SK-N-SH (cell line): ENCODE measurements at regions not wholly inside any gene's neighbourhood (a gene's known extent, or its start where the extent isn't known, plus 50 kb on each side); places are given as distances from the start of the nearest gene placed in this dataset.
"Not testable (repeated sequence)": the region's sequence is repeated elsewhere in the genome, so short reads cannot be mapped to it uniquely, and the experiment has no call there.

Experiments
- CTCF ChIA-PET: fragments of 300-600, 350-600 bp; formaldehyde crosslinking; extraction: SDS; loops from one replicate; lab custom pipeline; 2021; lab: Yijun Ruan, JAX
- POLR2A ChIA-PET: fragments of 350-600 bp; sonication (Branson Sonifier 250); formaldehyde crosslinking; extraction: SDS; loops from one replicate; lab custom pipeline; 2020; ENCODE audit warnings: antibody characterized with exemption, inconsistent platforms; lab: Yijun Ruan, JAX
- DNase-seq: peaks from one replicate; pipeline ENCODE4 v3.0.0; 2012
- H2AFZ ChIP-seq: fragments of 200-600 bp; sonication (generic); 2 replicates; pipeline ENCODE4 v1.8.1; 2016; ENCODE audit warnings: antibody characterized with exemption, mild to moderate bottlenecking, low read depth
- H3F3A ChIP-seq: fragments of 200-600 bp; sonication (generic); replicated peaks from 2 replicates; pipeline ENCODE3; 2016; ENCODE audit warnings: antibody characterized with exemption, mild to moderate bottlenecking; ENCODE audit not compliant: insufficient read depth
- H3K27ac ChIP-seq, 2 experiments: fragments of 200-500 bp in 1 of 2; fragments of 200-600 bp in 1 of 2; sonication (Bioruptor generic) in 1 of 2; sonication (generic), shearing (Covaris generic) in 1 of 2; 2 replicates each; pipeline versions ENCODE4 v1.5.1 to v1.6.1; 2014 to 2016; ENCODE audit warnings: low read depth in 2 of 2, inconsistent platforms in 1 of 2, low read length in 1 of 2, mild to moderate bottlenecking in 1 of 2, mixed read lengths in 1 of 2
- H3K27me3 ChIP-seq: fragments of 200-600 bp; sonication (generic), shearing (Covaris generic); 2 replicates; pipeline ENCODE4 v1.6.1; 2016; ENCODE audit warnings: mixed run types; ENCODE audit not compliant: insufficient read depth
- H3K36me3 ChIP-seq, 2 experiments: fragments of 200-500 bp in 1 of 2; fragments of 200-600 bp in 1 of 2; sonication (Bioruptor generic) in 1 of 2; sonication (generic) in 1 of 2; replicated peaks in 1 of 2; 2 replicates each; pipeline versions ENCODE3 to v1.5.1; 2014 to 2016; ENCODE audit warnings: low read length in 1 of 2, mild to moderate bottlenecking in 1 of 2; ENCODE audit not compliant: insufficient read depth in 2 of 2, control insufficient read depth in 1 of 2
- H3K4me1 ChIP-seq, 2 experiments: fragments of 200-500 bp in 1 of 2; fragments of 200-600 bp in 1 of 2; sonication (Bioruptor generic) in 1 of 2; sonication (generic), shearing (Covaris generic) in 1 of 2; 2 replicates each; pipeline versions ENCODE4 v1.5.1 to v1.6.1; 2014 to 2016; ENCODE audit warnings: low read depth in 1 of 2, low read length in 1 of 2, mixed run types in 1 of 2; ENCODE audit not compliant: insufficient read depth in 2 of 2, control insufficient read depth in 1 of 2
- H3K4me2 ChIP-seq: fragments of 200-600 bp; sonication (generic), shearing (Covaris generic); 2 replicates; pipeline ENCODE4 v1.6.1; 2017; ENCODE audit warnings: mixed run types
- H3K4me3 ChIP-seq, 2 experiments: fragments of 200-500 bp in 1 of 2; fragments of 200-600 bp in 1 of 2; sonication (Bioruptor generic) in 1 of 2; sonication (generic), shearing (Covaris generic) in 1 of 2; 2 replicates each; pipeline versions ENCODE4 v1.5.1 to v1.8.1; 2014 to 2016; ENCODE audit warnings: low read depth in 2 of 2, inconsistent platforms in 1 of 2, low read length in 1 of 2, mild to moderate bottlenecking in 1 of 2, mixed read lengths in 1 of 2, moderate library complexity in 1 of 2
- H3K79me2 ChIP-seq: fragments of 200-600 bp; sonication (generic); 2 replicates; pipeline ENCODE4 v1.8.1; 2017; ENCODE audit warnings: mild to moderate bottlenecking; ENCODE audit not compliant: insufficient read depth
- H3K9ac ChIP-seq: fragments of 200-600 bp; sonication (generic); 2 replicates; pipeline ENCODE4 v1.6.1; 2017; ENCODE audit warnings: mixed run types
- H3K9me2 ChIP-seq: fragments of 200-600 bp; sonication (generic); 2 replicates; pipeline ENCODE4 v1.6.1; 2017; ENCODE audit warnings: mixed run types
- H3K9me3 ChIP-seq: fragments of 200-600 bp; sonication (generic); 2 replicates; pipeline ENCODE4 v1.6.1; 2017; ENCODE audit warnings: mixed run types, mild to moderate bottlenecking, moderate library complexity
- H4K20me1 ChIP-seq: fragments of 200-600 bp; sonication (generic); 2 replicates; pipeline ENCODE4 v1.6.1; 2017; ENCODE audit warnings: mild to moderate bottlenecking, mixed run types; ENCODE audit not compliant: insufficient read depth
- CHD2 ChIP-seq: fragments of 150-350 bp; IDR thresholded peaks from 2 replicates; pipeline ENCODE4 v1.6.1; 2018; ENCODE audit warnings: low read length; ENCODE audit not compliant: partially characterized antibody
- ELF1 ChIP-seq: IDR thresholded peaks from 2 replicates; pipeline ENCODE4 v1.4.0; 2012
- EP300 ChIP-seq, 2 experiments: IDR thresholded peaks; 2 replicates each; pipeline versions ENCODE4 v1.4.0 to v1.6.1; 2012; ENCODE audit warnings: borderline replicate concordance in 1 of 2, low read depth in 1 of 2, low read length in 1 of 2
- FOSL2 ChIP-seq: IDR thresholded peaks from 2 replicates; pipeline ENCODE4 v1.4.0; 2012; ENCODE audit warnings: low read depth, mild to moderate bottlenecking, moderate library complexity, borderline replicate concordance
- FOXJ3 ChIP-seq: sonication (generic); formaldehyde crosslinking; IDR thresholded peaks from 2 replicates; pipeline ENCODE4 v1.5.1; 2020; ENCODE audit warnings: mild to moderate bottlenecking, missing genetic modification reagents
- JUND ChIP-seq: IDR thresholded peaks from 2 replicates; pipeline ENCODE4 v1.4.0; 2012
- MXI1 ChIP-seq: IDR thresholded peaks from 2 replicates; pipeline ENCODE4 v1.6.1; 2012; ENCODE audit warnings: mild to moderate bottlenecking, low read depth, low read length, improper control_type of control experiment
- NFIC ChIP-seq: IDR thresholded peaks from 2 replicates; pipeline ENCODE4 v1.4.0; 2012; ENCODE audit warnings: borderline replicate concordance
- NRF1 ChIP-seq: IDR thresholded peaks from 2 replicates; pipeline ENCODE4 v1.6.1; 2012; ENCODE audit warnings: low read depth, mild to moderate bottlenecking, low read length
- POLR2AphosphoS5 ChIP-seq: IDR thresholded peaks from 2 replicates; pipeline ENCODE4 v1.6.1; 2012; ENCODE audit warnings: low read depth, low read length
- RAD21 ChIP-seq: IDR thresholded peaks from 2 replicates; pipeline ENCODE4 v1.6.1; 2012; ENCODE audit warnings: mild to moderate bottlenecking, low read length
- REST ChIP-seq: IDR thresholded peaks from 2 replicates; pipeline ENCODE4 v1.6.1; 2012; ENCODE audit warnings: mild to moderate bottlenecking, low read depth, low read length, moderate library complexity
- RXRA ChIP-seq: IDR thresholded peaks from 2 replicates; pipeline ENCODE4 v1.4.0; 2012; ENCODE audit warnings: low read depth, mild to moderate bottlenecking, borderline replicate concordance
- YY1 ChIP-seq: IDR thresholded peaks from 2 replicates; pipeline ENCODE4 v1.4.0; 2012; ENCODE audit warnings: low read depth, mild to moderate bottlenecking
- WGBS: methylation state at CpG from one replicate; pipeline ENCODE4 v1.1.6; 2017; ENCODE audit warnings: low lambda C conversion rate; 5-methylcytosine and 5-hydroxymethylcytosine counted together
- TF ChIP-seq, protein P1 (sequence below): IDR thresholded peaks from 2 replicates; pipeline ENCODE4; 2012
- TF ChIP-seq, protein P2 (sequence below): IDR thresholded peaks from 2 replicates; pipeline ENCODE4 v1.4.0; 2012; ENCODE audit warnings: low read depth
- TF ChIP-seq, protein P3 (sequence below): IDR thresholded peaks from 2 replicates; pipeline ENCODE4 v1.4.0; 2012; ENCODE audit warnings: low read depth, borderline replicate concordance

DNA sequence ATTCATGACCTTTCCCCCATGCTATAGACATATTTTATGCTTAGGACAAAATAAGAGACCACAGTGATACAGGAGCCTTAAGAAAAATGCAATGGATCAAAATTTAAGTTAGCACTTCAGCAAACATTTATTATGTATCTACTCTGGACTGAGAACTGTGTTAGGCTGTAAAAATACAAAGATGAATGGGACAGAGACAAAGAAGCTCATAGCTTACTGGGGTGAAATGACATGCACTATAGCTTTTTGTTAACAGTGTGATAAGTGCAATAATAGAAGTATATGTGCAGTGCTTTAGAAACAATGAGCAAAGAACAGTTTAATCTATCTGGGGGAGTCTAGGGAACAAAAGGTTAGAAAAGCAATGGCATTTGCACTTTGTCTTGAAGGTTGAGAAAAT lies 1543.1 kb downstream of the FAM181B start:
- no peaks in the 10 kb centered on the region for H3K9me2 ChIP-seq
- H2AFZ ChIP-seq: no peak overlapping the region
- no peak overlapping the region for H3K4me3 ChIP-seq
- CTCF ChIA-PET: no interaction called here
- no peaks in the 10 kb centered on the region for H3K4me1 ChIP-seq
- no peaks in the 10 kb centered on the region for H3F3A ChIP-seq
- no peak overlapping the region for H3K9ac ChIP-seq
- H3K4me2 ChIP-seq: no peak overlapping the region
- H3K27ac ChIP-seq: no peak overlapping the region
- no peaks in the 10 kb centered on the region for H3K27me3 ChIP-seq
- no peak for DNase-seq
- POLR2A ChIA-PET: no interaction called here
- no peaks in the 10 kb centered on the region for H3K9me3 ChIP-seq
- TF ChIP-seq FOXJ3: no peak
- TF ChIP-seq POLR2AphosphoS5: no peak
- TF ChIP-seq ELF1: no peak
- TF ChIP-seq, protein P1, sequence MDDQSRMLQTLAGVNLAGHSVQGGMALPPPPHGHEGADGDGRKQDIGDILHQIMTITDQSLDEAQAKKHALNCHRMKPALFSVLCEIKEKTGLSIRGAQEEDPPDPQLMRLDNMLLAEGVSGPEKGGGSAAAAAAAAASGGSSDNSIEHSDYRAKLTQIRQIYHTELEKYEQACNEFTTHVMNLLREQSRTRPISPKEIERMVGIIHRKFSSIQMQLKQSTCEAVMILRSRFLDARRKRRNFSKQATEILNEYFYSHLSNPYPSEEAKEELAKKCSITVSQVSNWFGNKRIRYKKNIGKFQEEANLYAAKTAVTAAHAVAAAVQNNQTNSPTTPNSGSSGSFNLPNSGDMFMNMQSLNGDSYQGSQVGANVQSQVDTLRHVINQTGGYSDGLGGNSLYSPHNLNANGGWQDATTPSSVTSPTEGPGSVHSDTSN: no peak
- TF ChIP-seq CHD2: no peak
- TF ChIP-seq YY1: no peak
- TF ChIP-seq, all 33 proteins: peak for 0
- no peaks in the 10 kb centered on the region for H3K79me2 ChIP-seq
- H3K36me3 ChIP-seq: no peaks in the 10 kb centered on the region
- H4K20me1 ChIP-seq: no peaks in the 10 kb centered on the region

GRCh38 chr11:81187033-81187432 lies 1546.6 kb downstream of the FAM181B start:
- CTCF ChIA-PET, H3F3A ChIP-seq, H3K27ac ChIP-seq, H3K4me2 ChIP-seq, H3K79me2 ChIP-seq, H4K20me1 ChIP-seq, H2AFZ ChIP-seq, H3K9ac ChIP-seq, DNase-seq, POLR2A ChIA-PET, H3K36me3 ChIP-seq, H3K9me2 ChIP-seq, H3K4me1 ChIP-seq, H3K4me3 ChIP-seq, H3K27me3 ChIP-seq, H3K9me3 ChIP-seq: not testable (repeated sequence)
- WGBS: 32% methylated on average over 5 of the region's 7 CpGs

DNA sequence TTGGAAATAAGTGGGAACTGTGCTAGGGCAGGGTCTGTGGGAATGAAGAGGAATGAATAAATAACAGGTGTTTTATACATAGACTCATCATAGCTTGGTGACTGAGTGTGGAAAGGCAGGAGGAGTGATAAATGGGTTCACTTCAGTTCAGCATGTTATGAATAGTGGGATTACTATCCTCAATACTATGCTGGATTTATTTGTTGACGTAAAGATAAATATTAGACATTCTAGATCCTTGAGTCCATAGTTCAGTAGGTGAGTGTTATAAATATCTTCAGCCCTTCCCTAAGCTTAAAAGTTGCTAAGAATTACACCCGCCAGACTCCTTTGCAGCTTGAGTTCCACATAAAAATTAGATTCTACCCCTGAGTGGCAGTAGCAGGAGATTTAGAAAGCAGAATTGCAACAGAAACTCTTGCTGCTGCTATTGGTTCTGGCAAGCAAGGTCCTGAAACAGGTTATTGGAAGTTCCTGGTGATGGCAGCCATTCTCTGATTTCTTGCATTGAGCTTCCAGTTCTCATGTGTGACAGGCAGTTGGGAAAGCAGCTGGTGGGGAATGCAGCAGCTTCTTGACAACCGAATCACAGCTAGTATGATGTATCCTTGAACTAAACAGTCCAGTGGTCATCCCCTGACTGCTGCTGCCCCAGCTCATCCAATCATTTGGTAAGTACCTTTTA lies 1558.9 kb downstream of the FAM181B start:
- no peak for DNase-seq
- no peaks in the 10 kb centered on the region for H3K36me3 ChIP-seq
- no peaks in the 10 kb centered on the region for H3K79me2 ChIP-seq
- no peaks in the 10 kb centered on the region for H3F3A ChIP-seq
- no peak overlapping the region for H3K4me3 ChIP-seq
- no peaks in the 10 kb centered on the region for H4K20me1 ChIP-seq
- no peak overlapping the region for H3K4me2 ChIP-seq
- CTCF ChIA-PET: no interaction called here
- no peaks in the 10 kb centered on the region for H3K27me3 ChIP-seq
- H3K27ac ChIP-seq: no peak overlapping the region
- H3K4me1 ChIP-seq: no peaks in the 10 kb centered on the region
- WGBS: 43% methylated on average over 3 of the region's 3 CpGs
- no peak overlapping the region for H3K9ac ChIP-seq
- H3K9me2 ChIP-seq: no peaks in the 10 kb centered on the region
- H2AFZ ChIP-seq: no peak overlapping the region
- POLR2A ChIA-PET: no interaction called here
- no peaks in the 10 kb centered on the region for H3K9me3 ChIP-seq
- no peak for TF ChIP-seq JUND
- no peak for TF ChIP-seq FOSL2
- TF ChIP-seq, protein P2, sequence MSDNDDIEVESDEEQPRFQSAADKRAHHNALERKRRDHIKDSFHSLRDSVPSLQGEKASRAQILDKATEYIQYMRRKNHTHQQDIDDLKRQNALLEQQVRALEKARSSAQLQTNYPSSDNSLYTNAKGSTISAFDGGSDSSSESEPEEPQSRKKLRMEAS: no peak
- TF ChIP-seq NFIC: no peak
- TF ChIP-seq NRF1: no peak
- no peak for TF ChIP-seq CHD2
- no peak for TF ChIP-seq EP300 (IDR thresholded peaks at IDR 0.05; ENCODE audit: borderline replicate concordance in 1 of 2, low read depth in 1 of 2, low read length in 1 of 2)
- TF ChIP-seq, protein P3, sequence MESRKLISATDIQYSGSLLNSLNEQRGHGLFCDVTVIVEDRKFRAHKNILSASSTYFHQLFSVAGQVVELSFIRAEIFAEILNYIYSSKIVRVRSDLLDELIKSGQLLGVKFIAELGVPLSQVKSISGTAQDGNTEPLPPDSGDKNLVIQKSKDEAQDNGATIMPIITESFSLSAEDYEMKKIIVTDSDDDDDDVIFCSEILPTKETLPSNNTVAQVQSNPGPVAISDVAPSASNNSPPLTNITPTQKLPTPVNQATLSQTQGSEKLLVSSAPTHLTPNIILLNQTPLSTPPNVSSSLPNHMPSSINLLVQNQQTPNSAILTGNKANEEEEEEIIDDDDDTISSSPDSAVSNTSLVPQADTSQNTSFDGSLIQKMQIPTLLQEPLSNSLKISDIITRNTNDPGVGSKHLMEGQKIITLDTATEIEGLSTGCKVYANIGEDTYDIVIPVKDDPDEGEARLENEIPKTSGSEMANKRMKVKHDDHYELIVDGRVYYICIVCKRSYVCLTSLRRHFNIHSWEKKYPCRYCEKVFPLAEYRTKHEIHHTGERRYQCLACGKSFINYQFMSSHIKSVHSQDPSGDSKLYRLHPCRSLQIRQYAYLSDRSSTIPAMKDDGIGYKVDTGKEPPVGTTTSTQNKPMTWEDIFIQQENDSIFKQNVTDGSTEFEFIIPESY: no peak
- TF ChIP-seq RXRA: no peak
- no peak for TF ChIP-seq RAD21
- no peak for TF ChIP-seq MXI1
- TF ChIP-seq ELF1: no peak
- TF ChIP-seq REST: no peak
